Neural progenitor cell (in vitro differentiated cells): ENCODE measurements at regions not wholly inside any gene's neighbourhood (a gene's known extent, or its start where the extent isn't known, plus 50 kb on each side); places are given as distances from the start of the nearest gene placed in this dataset.
A peak's percentile ranks its signal among the peaks of the same experiment; 100 is the strongest.

ENCODE experiments used
- DNase-seq: peaks from one replicate; pipeline ENCODE4 v3.0.0-alpha.2; 2016; ENCODE audit warnings: low spot score
- H2AFZ ChIP-seq: fragments of 200-600 bp; sonication (generic); replicated peaks from 2 replicates; pipeline ENCODE4 v1.6.1; 2016; ENCODE audit warnings: antibody characterized with exemption
- H3F3A ChIP-seq: fragments of 200-600 bp; sonication (generic); 2 replicates; pipeline ENCODE4 v1.6.1; 2016; ENCODE audit warnings: antibody characterized with exemption, low read depth
- H3K27ac ChIP-seq: fragments of 200-600 bp; sonication (generic); 2 replicates; pipeline ENCODE4 v1.5.1; 2016; ENCODE audit warnings: mild to moderate bottlenecking
- H3K27me3 ChIP-seq: fragments of 200-600 bp; sonication (generic); 2 replicates; pipeline ENCODE4 v1.6.1; 2016; ENCODE audit warnings: mild to moderate bottlenecking, moderate library complexity
- H3K36me3 ChIP-seq: fragments of 200-600 bp; sonication (generic); 2 replicates; pipeline ENCODE4 v1.5.1; 2016
- H3K4me1 ChIP-seq: fragments of 200-600 bp; sonication (generic); 2 replicates; pipeline ENCODE4 v1.6.1; 2016; ENCODE audit warnings: mixed run types
- H3K4me2 ChIP-seq: fragments of 200-600 bp; sonication (generic); 2 replicates; pipeline ENCODE4 v1.6.1; 2016
- H3K4me3 ChIP-seq: fragments of 200-600 bp; sonication (generic); 2 replicates; pipeline ENCODE4 v1.5.1; 2016
- H3K79me2 ChIP-seq: fragments of 200-600 bp; sonication (generic); 2 replicates; pipeline ENCODE4 v1.6.1; 2016; ENCODE audit warnings: low read depth
- H3K9ac ChIP-seq: fragments of 200-600 bp; sonication (generic); 2 replicates; pipeline ENCODE4 v1.6.1; 2016
- H3K9me3 ChIP-seq: fragments of 200-600 bp; sonication (generic); 2 replicates; pipeline ENCODE4 v1.5.1; 2016; ENCODE audit warnings: low read depth
- H4K20me1 ChIP-seq: fragments of 200-600 bp; sonication (generic); 2 replicates; pipeline ENCODE4 v1.6.1; 2016; ENCODE audit warnings: low read depth
- H3K27ac Mint-ChIP-seq: 3 replicates; pipeline ENCODE4 v1.8.0; 2021; ENCODE audit warnings: mixed read lengths
- H3K27me3 Mint-ChIP-seq: 2 replicates; pipeline ENCODE4 v1.8.0; 2022; ENCODE audit warnings: low read depth, mild to moderate bottlenecking, inconsistent platforms, moderate library complexity, mixed read lengths; ENCODE audit not compliant: insufficient read depth
- H3K36me3 Mint-ChIP-seq: 3 replicates; pipeline ENCODE4 v1.8.0; 2021; ENCODE audit warnings: mixed read lengths
- H3K4me1 Mint-ChIP-seq: 3 replicates; pipeline ENCODE4 v1.8.0; 2021; ENCODE audit warnings: mixed read lengths
- H3K4me3 Mint-ChIP-seq: 3 replicates; pipeline ENCODE4 v1.8.0; 2021; ENCODE audit warnings: mild to moderate bottlenecking, moderate library complexity, mixed read lengths
- H3K9me3 Mint-ChIP-seq: 3 replicates; pipeline ENCODE4 v1.8.0; 2020; ENCODE audit warnings: mixed read lengths
- CTCF ChIP-seq: fragments of 200-600 bp; sonication (generic); IDR thresholded peaks from 2 replicates; pipeline ENCODE4 v1.5.1; 2017; ENCODE audit warnings: antibody characterized with exemption, mild to moderate bottlenecking
- EZH2 ChIP-seq: fragments of 200-600 bp; sonication (generic); IDR thresholded peaks from 2 replicates; pipeline ENCODE4 v1.6.1; 2017; ENCODE audit warnings: antibody characterized with exemption, mild to moderate bottlenecking, moderate library complexity
- EZH2phosphoT487 ChIP-seq: fragments of 200-600 bp; sonication (generic); IDR thresholded peaks from 2 replicates; pipeline ENCODE4 v1.6.1; 2017; ENCODE audit warnings: antibody characterized with exemption

GRCh38 chr12:58104351-58104755 is 163.0 kb downstream of the ATP23 start:
- TF ChIP-seq EZH2, result no peak
- TF ChIP-seq CTCF, result no peak
- TF ChIP-seq EZH2phosphoT487, result no peak
- no peak overlapping the region for H3K4me3 Mint-ChIP-seq

GRCh38 chr12:58105225-58106119 is 164.1 kb downstream of the ATP23 start:
- no peak overlapping the region for H3K4me3 Mint-ChIP-seq
- no peak overlapping the region for H3K27ac Mint-ChIP-seq
- Histone ChIP-seq H3K27ac (no peak overlapping the region), H3F3A (no peaks in the 10 kb centered on the region), H3K79me2 (no peaks in the 10 kb centered on the region), H3K27me3 (no peaks in the 10 kb centered on the region), H3K4me1 (no peaks in the 10 kb centered on the region), H3K4me2 (no peak overlapping the region), H3K9ac (no peak overlapping the region), H2AFZ (no peak overlapping the region), H3K36me3 (no peaks in the 10 kb centered on the region), H3K9me3 (peaks cover 3% of the 10 kb centered on the region), H3K4me3 (no peak overlapping the region), H4K20me1 (no peaks in the 10 kb centered on the region)
- TF ChIP-seq EZH2phosphoT487 (no peak), CTCF (peak; percentile 34)
- H3K36me3 Mint-ChIP-seq, result peaks cover 2% of the 10 kb centered on the region
- H3K27me3 Mint-ChIP-seq, result peaks cover 2% of the 10 kb centered on the region
- no peaks in the 10 kb centered on the region for H3K9me3 Mint-ChIP-seq
- no peaks in the 10 kb centered on the region for H3K4me1 Mint-ChIP-seq
- DNase-seq, result no peak

More at GRCh38 chr12:58104351-58104755, 163.0 kb downstream of the ATP23 start:
- H3K4me3 ChIP-seq, result no peak overlapping the region
- H3K27ac Mint-ChIP-seq, result no peak overlapping the region
- H3K9ac ChIP-seq, result no peak overlapping the region
- no peak overlapping the region for H2AFZ ChIP-seq
- no peak for DNase-seq
- H3K9me3 ChIP-seq, result peaks cover 3% of the 10 kb centered on the region
- no peaks in the 10 kb centered on the region for H3K9me3 Mint-ChIP-seq
- H3F3A ChIP-seq, result no peaks in the 10 kb centered on the region
- H3K27ac ChIP-seq, result no peak overlapping the region
- peaks cover 1% of the 10 kb centered on the region for H3K27me3 Mint-ChIP-seq
- peaks cover 2% of the 10 kb centered on the region for H3K36me3 Mint-ChIP-seq
- H3K79me2 ChIP-seq, result no peaks in the 10 kb centered on the region
- H3K4me1 Mint-ChIP-seq, result no peaks in the 10 kb centered on the region
- no peaks in the 10 kb centered on the region for H3K36me3 ChIP-seq
- no peaks in the 10 kb centered on the region for H3K27me3 ChIP-seq
- H3K4me2 ChIP-seq, result no peak overlapping the region
- no peaks in the 10 kb centered on the region for H3K4me1 ChIP-seq
- no peaks in the 10 kb centered on the region for H4K20me1 ChIP-seq

GRCh38 chr12:58106195-58106594 is 164.8 kb downstream of the ATP23 start:
- H3K27ac Mint-ChIP-seq, result no peak overlapping the region
- H3K4me1 ChIP-seq, result no peaks in the 10 kb centered on the region
- no peak overlapping the region for H3K4me3 Mint-ChIP-seq
- no peak for TF ChIP-seq EZH2phosphoT487
- TF ChIP-seq EZH2, result no peak
- no peak for TF ChIP-seq CTCF
- H4K20me1 ChIP-seq, result no peaks in the 10 kb centered on the region
- no peaks in the 10 kb centered on the region for H3K27me3 ChIP-seq
- H3K36me3 Mint-ChIP-seq, result peaks cover 2% of the 10 kb centered on the region
- no peak overlapping the region for H2AFZ ChIP-seq
- H3K4me1 Mint-ChIP-seq, result no peaks in the 10 kb centered on the region
- DNase-seq, result no peak
- no peak overlapping the region for H3K27ac ChIP-seq
- peaks cover 2% of the 10 kb centered on the region for H3K27me3 Mint-ChIP-seq
- H3K79me2 ChIP-seq, result no peaks in the 10 kb centered on the region
- H3K9ac ChIP-seq, result no peak overlapping the region
- no peaks in the 10 kb centered on the region for H3K9me3 Mint-ChIP-seq
- no peak overlapping the region for H3K4me2 ChIP-seq
- H3K4me3 ChIP-seq, result no peak overlapping the region
- no peaks in the 10 kb centered on the region for H3K36me3 ChIP-seq
- no peaks in the 10 kb centered on the region for H3F3A ChIP-seq
- peaks cover 3% of the 10 kb centered on the region for H3K9me3 ChIP-seq
